Esophagus squamous epithelium (tissue), 5 donors: ENCODE measurements at regions not wholly inside any gene's neighbourhood (a gene's known extent, or its start where the extent isn't known, plus 50 kb on each side); places are given as distances from the start of the nearest gene placed in this dataset.

ENCODE experiments used
- DNase-seq: peaks from one replicate; lab custom pipeline; 2025; lab: John Stamatoyannopoulos, UW
- H3K27ac ChIP-seq, 4 donors: fragments of 200-600 bp; sonication (generic); one replicate each; pipeline ENCODE4 v1.5.1; 2016 to 2019; ENCODE audit warnings: mild to moderate bottlenecking in 1 of 4
- H3K27me3 ChIP-seq, 4 donors: fragments of 200-600 bp; sonication (generic); 1 replicate in 3 of 4; 2 replicates in 1 of 4; pipeline versions ENCODE4 v1.5.1 to v1.6.0; 2017 to 2021; ENCODE audit warnings: antibody characterized with exemption in 1 of 4
- H3K36me3 ChIP-seq, 3 donors: fragments of 200-600 bp; sonication (generic); one replicate each; pipeline ENCODE4 v1.5.1; 2016 to 2019
- H3K4me1 ChIP-seq, 3 donors: fragments of 200-600 bp; sonication (generic); one replicate each; pipeline ENCODE4 v1.5.1; 2017 to 2019
- H3K4me3 ChIP-seq, 4 donors: fragments of 200-600 bp; sonication (generic); 1 replicate in 3 of 4; 2 replicates in 1 of 4; pipeline ENCODE4 v1.5.1; 2016 to 2019; ENCODE audit warnings: mild to moderate bottlenecking in 2 of 4, moderate library complexity in 1 of 4
- H3K9me3 ChIP-seq, 3 donors: fragments of 200-600 bp; sonication (generic); one replicate each; pipeline ENCODE4 v1.5.1; 2016 to 2019
- POLR2A ChIP-seq, 4 donors: fragments of 450-650 bp; IDR thresholded peaks; one replicate each; pipeline ENCODE4 v1.6.1; 2017; ENCODE audit warnings: antibody characterized with exemption in 4 of 4, mild to moderate bottlenecking in 4 of 4, moderate library complexity in 3 of 4
- WGBS, 2 donors: methylation state at CpG; one replicate each; pipeline ENCODE4 v1.1.5; 2018; 5-methylcytosine and 5-hydroxymethylcytosine counted together
- intact Hi-C: fragments of 100-400 bp; cut with DNase I; formaldehyde crosslinking; loops from one replicate; pipeline ENCODE4 v1.15.0; 2022
- TF ChIP-seq, protein P1 (sequence below), 6 experiments: fragments of 450-650 bp in 4 of 6; fragments of 200-600 bp in 2 of 6; sonication (generic) in 2 of 6; IDR thresholded peaks; one replicate each; pipeline ENCODE4 v1.5.1; 2016 to 2019; ENCODE audit warnings: antibody characterized with exemption in 6 of 6, mild to moderate bottlenecking in 4 of 6, moderate library complexity in 4 of 6
- donor health status: DM: yes; HTN: yes; CAD: no.

DNA sequence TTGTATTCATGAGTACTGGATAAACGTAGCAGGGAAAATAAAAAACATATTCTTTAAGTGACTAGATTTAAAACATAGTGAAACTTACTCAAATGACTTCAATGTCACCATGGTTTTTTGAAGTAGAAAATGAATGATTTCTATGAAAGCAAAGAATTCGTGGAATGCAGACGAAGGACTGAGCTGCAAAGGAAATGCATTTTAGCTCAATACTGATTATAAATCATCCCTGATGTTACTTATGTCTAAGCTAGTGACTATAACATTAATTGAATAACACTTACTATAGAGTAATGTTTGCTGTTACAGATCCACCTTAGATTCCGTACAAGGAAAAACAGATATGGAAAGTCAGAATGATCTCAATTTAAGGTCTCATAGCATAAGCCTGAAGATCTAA is 1257.7 kb upstream of the CDH2 start:
- intact Hi-C loops: no loop called here
- no peak overlapping the region for H3K4me3 ChIP-seq
- no peak for DNase-seq
- H3K4me1 ChIP-seq: no peaks in the 10 kb centered on the region
- peaks cover 0 to 6% (median 0%) of the 10 kb centered on the region in 3 donors for H3K9me3 ChIP-seq
- TF ChIP-seq, protein P1, sequence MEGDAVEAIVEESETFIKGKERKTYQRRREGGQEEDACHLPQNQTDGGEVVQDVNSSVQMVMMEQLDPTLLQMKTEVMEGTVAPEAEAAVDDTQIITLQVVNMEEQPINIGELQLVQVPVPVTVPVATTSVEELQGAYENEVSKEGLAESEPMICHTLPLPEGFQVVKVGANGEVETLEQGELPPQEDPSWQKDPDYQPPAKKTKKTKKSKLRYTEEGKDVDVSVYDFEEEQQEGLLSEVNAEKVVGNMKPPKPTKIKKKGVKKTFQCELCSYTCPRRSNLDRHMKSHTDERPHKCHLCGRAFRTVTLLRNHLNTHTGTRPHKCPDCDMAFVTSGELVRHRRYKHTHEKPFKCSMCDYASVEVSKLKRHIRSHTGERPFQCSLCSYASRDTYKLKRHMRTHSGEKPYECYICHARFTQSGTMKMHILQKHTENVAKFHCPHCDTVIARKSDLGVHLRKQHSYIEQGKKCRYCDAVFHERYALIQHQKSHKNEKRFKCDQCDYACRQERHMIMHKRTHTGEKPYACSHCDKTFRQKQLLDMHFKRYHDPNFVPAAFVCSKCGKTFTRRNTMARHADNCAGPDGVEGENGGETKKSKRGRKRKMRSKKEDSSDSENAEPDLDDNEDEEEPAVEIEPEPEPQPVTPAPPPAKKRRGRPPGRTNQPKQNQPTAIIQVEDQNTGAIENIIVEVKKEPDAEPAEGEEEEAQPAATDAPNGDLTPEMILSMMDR (IDR thresholded peaks at IDR 0.05): no peak
- TF ChIP-seq POLR2A (IDR thresholded peaks at IDR 0.05): no peak
- H3K27ac ChIP-seq: no peak overlapping the region
- WGBS, 2 donors: 19% methylated on average over 4 of the region's 4 CpGs
- H3K36me3 ChIP-seq: no peaks in the 10 kb centered on the region
- no peaks in the 10 kb centered on the region for H3K27me3 ChIP-seq

DNA sequence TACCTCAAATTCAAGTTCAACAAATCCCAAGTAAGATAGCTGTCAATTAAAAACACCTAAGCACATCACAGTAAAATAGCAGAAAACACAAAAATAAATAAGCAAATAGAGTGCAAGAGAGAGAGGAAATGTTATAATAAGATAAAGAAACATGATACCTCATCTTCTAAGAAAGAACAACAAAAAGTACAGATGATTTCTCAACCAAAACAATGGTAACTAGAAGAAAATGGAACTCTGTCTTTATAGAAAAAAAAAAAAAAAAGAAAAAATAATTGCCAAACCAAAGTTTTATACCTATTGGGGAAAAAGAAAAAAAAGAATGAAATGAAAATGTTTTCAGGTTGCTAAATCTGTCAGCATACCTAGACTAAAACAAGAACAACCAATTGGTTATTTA is 1253.5 kb upstream of the CDH2 start:
- H3K9me3 ChIP-seq: peaks cover 0 to 6% (median 6%) of the 10 kb centered on the region in 3 donors
- no peak for DNase-seq
- H3K4me1 ChIP-seq: no peaks in the 10 kb centered on the region
- H3K36me3 ChIP-seq: no peaks in the 10 kb centered on the region
- no peak for TF ChIP-seq POLR2A (IDR thresholded peaks at IDR 0.05)
- TF ChIP-seq, protein P1 (IDR thresholded peaks at IDR 0.05): no peak
- intact Hi-C loops: no loop called here
- H3K4me3 ChIP-seq: no peak overlapping the region
- no peak overlapping the region for H3K27ac ChIP-seq
- H3K27me3 ChIP-seq: no peaks in the 10 kb centered on the region

DNA sequence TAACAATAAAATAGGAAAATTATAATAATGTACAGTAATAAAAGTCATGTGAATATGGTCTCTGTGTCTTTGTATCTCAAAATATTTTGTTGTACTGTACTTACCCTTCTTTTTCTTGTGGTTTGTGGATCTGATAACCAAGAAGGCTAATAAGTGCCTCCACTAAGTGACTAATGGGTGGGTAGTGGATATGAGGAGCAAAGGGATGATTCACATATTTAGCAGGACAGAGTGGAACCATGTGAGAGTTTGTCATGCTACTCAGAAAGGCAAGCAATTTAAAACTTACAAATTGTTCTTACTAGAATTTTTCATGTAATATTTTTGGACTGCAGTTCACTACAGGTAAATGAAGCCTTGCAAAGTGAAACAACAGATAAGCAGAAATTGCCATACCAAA is 1241.2 kb upstream of the CDH2 start:
- TF ChIP-seq POLR2A (IDR thresholded peaks at IDR 0.05): no peak
- TF ChIP-seq, protein P1 (IDR thresholded peaks at IDR 0.05): no peak

DNA sequence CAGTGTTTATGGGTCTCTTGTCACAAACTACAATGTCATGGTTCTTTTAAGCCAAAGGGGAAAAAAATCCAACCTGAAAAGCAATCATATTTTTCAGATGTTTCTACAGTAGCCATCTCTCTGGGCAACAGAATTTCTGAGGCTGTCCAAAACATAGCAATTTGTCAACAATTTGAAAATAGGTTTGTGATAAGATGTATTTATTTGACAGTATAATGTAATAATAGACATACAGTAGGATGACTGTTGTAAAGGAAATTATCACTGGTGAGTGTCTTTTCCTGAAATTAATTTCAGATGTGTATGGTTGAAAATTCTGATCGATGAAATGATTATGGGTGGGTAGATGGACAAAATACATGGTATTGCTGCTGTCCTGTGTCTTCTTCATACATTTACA is 1230.1 kb upstream of the CDH2 start:
- no peak for DNase-seq
- Histone ChIP-seq H3K9me3 (no peaks in the 10 kb centered on the region), H3K27me3 (no peaks in the 10 kb centered on the region), H3K4me3 (no peak overlapping the region), H3K27ac (no peak overlapping the region), H3K36me3 (no peaks in the 10 kb centered on the region), H3K4me1 (no peaks in the 10 kb centered on the region)
- TF ChIP-seq POLR2A (IDR thresholded peaks at IDR 0.05): no peak
- TF ChIP-seq, protein P1 (IDR thresholded peaks at IDR 0.05): no peak
- intact Hi-C loops: no loop called here
- WGBS, 2 donors: 69 to 91% methylated on average over 1 of the region's 1 CpG

More for the DNA sequence above, 1241.2 kb upstream of the CDH2 start:
- Histone ChIP-seq H3K9me3 (no peaks in the 10 kb centered on the region), H3K36me3 (no peaks in the 10 kb centered on the region), H3K27ac (no peak overlapping the region), H3K27me3 (no peaks in the 10 kb centered on the region), H3K4me3 (no peak overlapping the region), H3K4me1 (no peaks in the 10 kb centered on the region)
- intact Hi-C loops: no loop called here
- DNase-seq: no peak

DNA sequence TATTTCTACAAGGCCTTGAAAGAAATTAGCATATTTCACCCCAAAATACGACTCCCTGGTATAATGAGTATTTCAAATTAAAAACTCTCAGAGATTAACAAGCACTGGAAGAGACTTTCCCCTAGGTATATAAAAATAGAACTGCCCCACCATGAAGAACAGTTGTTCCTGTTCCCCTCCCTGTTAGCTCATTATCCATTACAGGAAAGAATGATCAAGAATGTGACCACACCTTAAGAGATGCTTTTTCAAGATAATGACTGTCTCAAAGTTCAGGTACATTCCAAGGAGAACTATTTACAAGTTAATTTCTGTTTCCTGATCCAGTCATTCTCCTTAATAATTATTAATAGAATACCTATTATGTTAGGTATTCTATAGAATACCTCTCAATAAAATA is 1220.6 kb upstream of the CDH2 start:
- Histone ChIP-seq H3K4me3 (no peak overlapping the region), H3K9me3 (peaks cover 0 to 5% (median 0%) of the 10 kb centered on the region in 3 donors), H3K4me1 (no peaks in the 10 kb centered on the region), H3K27ac (no peak overlapping the region), H3K36me3 (no peaks in the 10 kb centered on the region), H3K27me3 (no peaks in the 10 kb centered on the region)
- WGBS, 2 donors: 68 to 81% methylated on average over 1 of the region's 1 CpG
- TF ChIP-seq POLR2A (IDR thresholded peaks at IDR 0.05): no peak
- TF ChIP-seq, protein P1 (IDR thresholded peaks at IDR 0.05): no peak
- no peak for DNase-seq
- intact Hi-C loops: no loop called here
